Right hindlimb (tissue), 1 donor: ENCODE measurements at regions not wholly inside any gene's neighbourhood (a gene's known extent, or its start where the extent isn't known, plus 50 kb on each side); places are given as distances from the start of the nearest gene placed in this dataset.
"Not testable (repeated sequence)": the region's sequence is repeated elsewhere in the genome, so short reads cannot be mapped to it uniquely, and the experiment has no call there.

Experiments used
- DNase-seq: peaks from one replicate; pipeline ENCODE4 v3.0.0-alpha.2; 2018

DNA sequence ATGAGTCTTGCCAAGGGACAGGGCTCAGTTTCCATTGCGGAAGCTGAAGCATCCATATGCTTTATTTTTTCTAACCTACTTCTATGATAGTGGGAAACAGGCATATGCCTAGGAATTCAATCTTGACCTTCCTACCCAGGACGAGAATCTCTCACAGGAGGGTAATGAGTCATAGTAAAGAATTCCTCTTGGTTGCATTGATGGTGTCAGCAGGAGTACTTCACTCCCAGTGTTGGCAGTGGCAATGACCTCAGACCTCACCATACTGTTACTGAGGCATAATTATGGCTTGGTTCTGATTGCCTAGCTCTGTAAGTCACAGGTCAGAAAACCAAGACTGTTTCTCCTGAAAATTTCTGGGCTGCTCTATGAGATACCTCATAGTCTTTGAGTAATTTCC is 552.9 kb downstream of the ARL4A start:
- DNase-seq, result no peak

DNA sequence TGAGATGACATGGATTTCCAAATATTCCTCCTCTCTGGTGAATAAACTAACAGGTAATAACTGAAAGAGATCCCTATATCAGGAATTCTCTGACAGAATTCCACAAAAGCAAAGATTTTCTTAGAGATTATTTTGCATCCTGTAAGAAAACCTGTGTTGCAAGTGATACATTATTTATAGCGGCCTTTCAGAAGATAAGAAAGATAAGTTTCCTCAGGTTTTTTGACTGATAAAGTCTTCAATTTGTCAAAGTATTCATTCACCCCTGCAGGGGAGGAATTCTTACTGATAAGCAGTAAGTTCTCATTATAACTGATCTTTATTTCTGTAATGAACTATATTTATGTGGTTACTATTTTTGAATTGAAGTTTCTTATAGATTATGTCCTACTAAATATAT is 554.0 kb downstream of the ARL4A start:
- no peak for DNase-seq

DNA sequence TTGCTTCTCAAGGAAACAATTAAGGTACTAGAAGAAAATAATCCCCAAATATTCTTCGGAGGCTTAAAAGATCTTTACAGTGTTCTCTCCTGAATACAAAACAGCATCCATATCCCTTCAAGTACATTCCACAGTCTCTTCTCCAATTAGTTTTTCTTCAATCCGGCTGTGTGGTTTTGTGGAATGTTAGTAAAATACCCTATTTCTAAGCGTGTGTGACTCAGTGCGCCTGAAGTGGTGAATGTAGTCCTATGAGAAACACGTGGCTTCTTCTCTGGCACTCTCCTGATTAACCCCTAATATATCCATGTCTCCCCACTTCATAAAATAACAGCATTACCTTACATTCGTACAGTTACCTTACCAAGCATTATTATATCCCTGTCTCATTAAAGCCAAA is 570.2 kb downstream of the ARL4A start:
- DNase-seq, result no peak

DNA sequence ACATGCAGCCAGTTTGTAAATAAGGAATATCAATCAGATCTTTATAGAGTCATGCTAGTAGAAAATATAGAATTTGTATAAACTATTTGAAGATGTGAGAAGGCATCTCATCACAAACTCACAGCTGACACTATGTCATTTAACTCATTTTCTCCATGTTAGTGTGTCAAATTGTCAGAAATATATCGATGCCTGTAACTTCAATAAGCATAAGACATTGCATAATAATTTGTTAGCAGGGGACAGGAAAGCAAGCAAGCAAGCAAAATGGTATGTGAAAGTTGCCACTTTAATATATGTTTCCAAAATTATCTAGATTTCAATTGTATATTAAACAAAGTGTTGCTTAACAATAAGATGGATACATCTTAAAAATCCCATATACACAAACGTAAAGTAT is 571.0 kb downstream of the ARL4A start:
- no peak for DNase-seq

DNA sequence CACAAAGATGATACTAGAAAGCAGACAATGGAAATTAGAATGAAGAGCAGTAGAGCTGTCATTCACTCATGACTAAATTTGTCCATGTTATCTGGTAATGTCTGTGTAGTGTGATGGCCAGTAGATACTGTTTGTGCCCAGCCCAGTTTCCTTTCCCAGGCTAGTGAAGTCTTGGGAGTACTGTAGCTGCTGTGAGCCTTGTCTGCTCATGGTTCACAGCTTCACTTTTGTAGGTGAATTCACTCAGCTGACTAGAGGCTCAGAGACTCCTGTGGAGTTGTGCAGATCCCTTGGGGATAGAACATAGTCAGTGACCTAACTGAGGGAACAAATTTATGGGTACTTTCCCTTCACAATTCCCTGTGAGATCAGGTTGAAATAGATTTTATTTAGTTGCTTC is 572.5 kb downstream of the ARL4A start:
- DNase-seq, result no peak

DNA sequence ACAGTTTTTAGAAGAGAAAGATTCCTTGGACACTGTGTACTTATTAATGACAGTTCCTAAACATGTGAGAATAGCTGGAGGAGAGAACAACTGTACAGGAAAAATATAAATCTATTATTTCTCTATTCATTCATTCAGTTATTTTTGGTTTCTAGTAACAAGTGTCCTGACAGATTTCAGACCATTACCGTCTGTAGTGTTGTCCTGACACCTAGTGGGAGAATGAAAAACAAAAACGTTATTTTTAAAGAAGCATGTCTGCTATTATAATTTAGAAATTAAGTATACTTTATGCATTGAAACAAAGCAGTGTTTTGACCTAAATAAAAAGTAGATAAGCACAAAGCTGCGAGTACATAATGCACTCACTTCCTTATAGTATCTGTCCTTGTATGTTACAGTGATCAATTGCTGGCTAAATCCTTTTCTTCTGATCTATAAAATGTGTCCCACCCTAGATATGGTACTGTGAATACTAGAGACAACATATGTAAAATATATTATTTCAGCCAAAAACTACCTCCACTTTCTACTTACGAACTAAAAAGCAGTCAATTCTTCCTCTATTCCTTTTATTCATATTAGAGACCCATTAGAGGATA is 575.6 kb downstream of the ARL4A start:
- DNase-seq, result no peak

DNA sequence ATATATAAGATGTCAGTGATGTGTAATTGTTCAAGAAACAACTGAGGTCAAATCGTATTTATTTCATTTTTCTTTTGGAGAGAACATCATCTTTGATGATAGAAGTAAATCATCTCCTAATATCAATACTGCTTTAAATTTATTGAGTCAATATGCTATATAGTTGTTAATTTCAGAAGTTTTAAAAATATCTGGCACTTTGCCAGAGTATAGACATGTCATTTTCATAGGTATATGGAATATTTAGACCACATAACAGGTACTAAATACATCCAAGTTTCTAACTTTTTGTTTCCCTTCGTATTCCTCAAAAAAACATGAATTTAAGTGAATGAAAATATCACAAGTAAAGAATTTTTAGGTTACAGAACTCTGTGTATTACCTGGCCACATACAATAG is 577.8 kb downstream of the ARL4A start:
- DNase-seq, result no peak

DNA sequence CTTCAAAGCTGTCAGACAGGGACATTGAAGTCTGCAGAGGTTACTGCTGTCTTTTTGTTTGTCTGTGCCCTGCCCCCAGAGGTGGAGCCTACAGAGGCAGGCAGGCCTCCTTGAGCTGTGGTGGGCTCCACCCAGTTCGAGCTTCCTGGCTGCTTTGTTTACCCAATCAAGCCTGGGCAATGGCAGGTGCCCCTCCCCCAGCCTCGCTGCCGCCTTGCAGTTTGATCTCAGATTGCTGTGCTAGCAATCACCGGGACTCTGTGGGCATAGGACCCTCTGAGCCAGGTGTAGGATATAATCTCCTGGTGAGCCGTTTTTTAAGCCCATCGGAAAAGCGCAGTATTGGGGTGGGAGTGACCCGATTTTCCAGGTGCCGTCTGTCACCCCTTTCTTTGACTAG is 586.8 kb downstream of the ARL4A start:
- DNase-seq, result not testable (repeated sequence)

DNA sequence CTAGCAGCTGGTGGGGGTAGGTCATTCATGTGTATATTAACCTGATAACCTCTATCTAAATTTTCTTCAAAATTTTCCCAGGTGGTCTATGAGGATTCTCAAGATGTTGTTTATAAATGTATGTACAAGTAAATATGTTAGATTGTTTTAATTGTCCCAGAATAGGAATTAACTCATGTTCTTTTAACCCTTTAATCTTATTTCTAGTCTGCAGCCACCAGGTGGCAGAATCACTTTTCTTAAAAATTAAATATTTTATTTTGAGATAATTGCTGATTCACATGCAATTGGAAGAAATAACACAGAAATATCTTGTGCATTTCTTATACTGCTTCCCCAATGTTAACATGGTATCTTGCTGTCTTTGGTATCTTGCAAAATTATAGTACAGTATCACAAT is 589.5 kb downstream of the ARL4A start:
- no peak for DNase-seq

DNA sequence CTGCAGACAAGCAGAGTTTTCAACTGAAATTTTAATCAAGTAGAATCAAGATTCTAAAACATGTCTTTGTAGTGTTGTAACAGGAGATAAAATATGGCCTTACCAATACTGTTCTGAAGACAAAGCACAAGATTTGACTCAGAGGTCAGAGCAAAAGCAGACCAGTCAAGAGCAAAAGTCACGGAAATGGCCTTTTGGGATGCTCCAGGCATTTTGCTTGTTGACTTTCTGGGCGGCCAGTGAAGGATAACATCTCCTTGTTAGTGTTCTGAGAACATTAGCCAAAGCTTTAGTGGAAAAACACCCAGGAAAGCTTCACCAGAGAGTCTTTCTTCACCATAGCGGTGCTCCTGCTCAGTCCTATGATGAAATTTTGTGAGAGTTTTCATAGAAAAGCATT is 590.6 kb downstream of the ARL4A start:
- DNase-seq, result no peak

DNA sequence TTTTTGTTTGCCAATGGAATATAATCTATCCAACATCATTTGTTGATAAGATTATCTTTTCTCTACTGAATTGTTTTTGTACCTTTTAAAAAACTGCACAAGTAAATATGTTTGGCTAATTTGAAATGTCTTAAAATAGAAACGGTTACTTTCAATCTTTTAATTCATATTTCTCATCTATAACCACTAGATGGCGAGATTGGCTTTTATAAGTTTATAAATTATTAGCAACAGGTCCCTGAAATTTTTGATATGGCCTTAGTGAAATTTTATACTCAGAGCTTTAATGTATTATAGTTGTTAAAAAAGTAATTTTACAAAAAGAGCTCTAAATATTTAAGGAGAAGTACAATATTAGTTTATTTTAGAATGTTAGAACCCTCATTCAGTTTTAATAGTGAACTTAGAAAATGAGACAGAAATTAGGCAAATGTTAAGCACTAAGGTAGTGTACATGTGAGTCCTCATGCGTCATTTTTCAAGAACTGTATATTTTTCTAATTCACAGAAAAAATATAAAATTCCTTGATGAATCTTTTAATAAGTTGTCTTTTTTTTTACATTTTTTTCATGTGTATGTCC is 592.5 kb downstream of the ARL4A start:
- DNase-seq, result no peak

DNA sequence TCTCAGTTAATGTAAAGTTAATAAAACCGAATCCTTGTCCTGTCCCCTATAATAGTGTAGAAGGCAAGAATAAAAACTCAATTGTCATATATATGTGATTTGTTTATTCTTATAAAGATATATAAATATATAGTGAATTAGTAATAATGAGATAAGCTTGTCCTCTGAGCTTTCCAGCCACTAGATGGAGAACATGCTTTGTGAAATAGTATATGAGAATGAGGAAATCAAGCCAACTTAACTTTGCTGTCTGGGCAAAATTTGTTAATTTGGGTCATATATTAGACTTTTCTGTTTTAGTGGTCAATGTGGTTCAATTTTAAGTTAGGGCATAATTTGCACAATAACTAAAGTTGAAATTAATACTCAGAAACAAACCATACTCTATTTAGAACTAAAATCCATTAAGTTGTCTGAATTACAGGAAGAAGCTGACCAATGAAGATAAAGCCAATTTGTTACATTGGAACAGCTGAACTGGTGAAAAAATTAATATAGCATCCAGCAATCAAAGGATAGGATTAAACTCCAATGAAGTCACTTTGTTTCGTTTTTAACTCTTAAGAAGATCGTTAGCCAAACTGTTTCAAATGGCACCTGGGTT is 595.0 kb downstream of the ARL4A start:
- DNase-seq, result no peak

DNA sequence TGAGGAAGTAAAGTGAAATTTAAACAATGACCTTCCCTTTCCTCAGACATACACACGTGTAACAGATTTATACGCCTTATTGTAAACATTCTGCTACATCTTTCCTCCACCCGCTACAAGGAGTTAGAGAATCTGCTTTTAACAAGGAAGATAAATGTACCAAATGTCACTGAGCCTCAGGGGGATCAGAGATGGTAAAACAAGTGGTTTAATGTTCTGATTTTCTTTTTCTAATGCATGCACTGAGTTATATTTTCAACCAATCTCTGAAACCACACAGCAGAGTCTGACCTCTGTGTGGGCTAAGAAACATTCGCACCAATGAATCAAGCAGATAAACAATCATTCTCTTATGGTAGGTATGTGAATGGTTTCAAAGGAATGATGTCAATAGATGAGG is 599.5 kb downstream of the ARL4A start:
- no peak for DNase-seq

DNA sequence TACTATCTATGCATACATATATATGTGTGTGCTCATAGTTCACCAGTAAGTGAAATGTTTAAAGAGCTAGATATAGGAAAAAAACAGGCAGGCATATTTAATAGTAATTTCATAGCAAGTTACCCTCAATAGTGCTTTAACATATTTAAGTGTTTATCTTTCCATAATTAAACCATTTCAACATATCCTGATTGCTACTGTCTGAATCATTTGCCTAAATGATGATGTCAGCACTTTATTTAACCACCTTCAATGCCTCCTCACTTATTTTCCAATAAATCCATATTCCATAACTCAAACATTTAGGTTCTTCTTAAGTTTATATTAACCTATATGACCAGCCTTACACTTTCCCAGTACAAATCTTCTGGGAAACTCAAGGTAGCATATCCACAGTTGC is 601.1 kb downstream of the ARL4A start:
- no peak for DNase-seq

DNA sequence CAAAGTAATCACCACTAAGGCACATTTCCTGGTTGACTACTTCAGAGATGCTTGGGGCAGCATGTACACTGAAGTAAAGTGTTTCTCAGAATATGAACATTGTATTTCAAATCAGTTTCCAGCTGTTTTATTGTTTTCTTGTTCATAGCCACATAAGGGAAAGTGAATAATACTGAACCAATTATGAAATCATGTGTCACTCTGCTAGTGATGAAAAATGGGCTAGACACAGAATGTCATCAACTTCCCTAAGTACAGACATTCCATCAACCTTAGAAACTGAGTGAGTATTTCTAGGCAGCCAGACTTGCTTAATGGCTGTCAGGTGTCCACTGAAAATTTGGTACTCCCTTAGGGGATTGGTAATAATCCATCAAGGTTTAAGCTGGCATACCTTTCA is 603.5 kb downstream of the ARL4A start:
- DNase-seq, result no peak

DNA sequence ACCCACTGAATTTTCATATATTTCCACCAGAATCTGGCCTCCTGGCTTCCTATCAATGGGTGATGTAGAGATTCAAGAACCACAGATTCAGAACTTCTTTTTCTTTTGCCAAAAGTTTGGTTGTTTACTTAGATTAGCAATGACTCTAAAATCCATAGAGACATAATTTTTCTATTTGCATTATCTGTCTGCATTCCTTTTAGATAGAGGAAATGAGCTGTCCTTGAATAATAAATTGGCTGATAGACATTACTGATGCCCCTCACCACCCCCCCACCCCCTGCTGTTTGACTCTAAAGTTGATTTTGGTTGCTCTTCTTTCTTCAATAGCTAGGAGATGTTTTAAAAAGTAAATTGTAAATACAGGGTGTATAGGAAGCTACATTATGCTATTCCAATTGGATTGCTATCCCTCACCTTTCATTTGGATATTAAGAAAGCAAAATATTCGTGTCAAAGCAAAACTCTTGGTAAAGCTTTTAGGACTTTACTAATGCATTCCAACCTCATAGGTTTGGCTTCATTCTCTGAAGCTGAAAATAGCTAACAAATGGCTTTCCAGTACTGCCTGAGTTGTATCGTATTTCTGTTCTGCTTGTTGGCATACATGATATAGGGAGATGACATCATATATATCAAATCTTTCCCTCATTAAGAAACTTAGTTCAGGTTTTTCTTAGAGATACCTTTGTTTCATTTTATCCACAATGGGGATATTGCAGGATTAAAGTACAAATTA is 606.0 kb downstream of the ARL4A start:
- no peak for DNase-seq

DNA sequence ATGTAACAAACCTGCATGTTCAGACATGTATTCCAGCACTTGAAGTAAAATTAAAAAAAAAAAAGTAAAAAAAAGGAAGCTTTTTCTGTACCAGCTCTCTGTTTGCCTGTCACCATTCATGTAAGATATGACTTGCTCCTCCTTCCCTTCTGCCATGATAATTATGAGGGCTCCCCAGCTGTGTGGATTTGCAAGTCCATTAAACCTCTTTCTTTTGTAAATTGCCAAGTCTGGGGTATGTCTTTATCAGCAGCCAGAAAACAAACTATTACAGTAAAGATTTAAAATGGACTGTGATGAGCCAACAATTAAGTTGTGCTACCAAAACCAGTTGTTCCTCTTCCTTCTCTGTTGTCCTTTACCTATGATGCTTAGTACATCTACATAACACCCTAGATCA is 619.6 kb downstream of the ARL4A start:
- DNase-seq, result no peak

DNA sequence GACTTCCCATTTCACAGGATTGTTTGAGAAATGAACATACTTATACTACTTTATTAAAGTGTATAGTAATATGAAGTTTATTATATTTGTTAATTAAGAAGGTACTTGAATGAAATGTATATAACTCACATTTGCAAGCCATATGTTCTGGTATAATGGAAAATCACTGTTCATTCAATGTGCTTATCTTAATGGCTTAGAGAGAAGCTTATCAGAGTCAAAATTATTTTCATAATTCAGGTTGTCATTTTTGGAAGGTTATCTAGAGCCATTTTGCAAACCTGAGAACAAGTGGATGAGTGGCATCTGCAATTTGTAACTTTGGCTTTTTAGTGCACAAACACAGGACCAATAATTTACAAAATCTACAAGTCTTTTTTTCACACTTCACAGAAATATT is 621.0 kb downstream of the ARL4A start:
- DNase-seq, result no peak

DNA sequence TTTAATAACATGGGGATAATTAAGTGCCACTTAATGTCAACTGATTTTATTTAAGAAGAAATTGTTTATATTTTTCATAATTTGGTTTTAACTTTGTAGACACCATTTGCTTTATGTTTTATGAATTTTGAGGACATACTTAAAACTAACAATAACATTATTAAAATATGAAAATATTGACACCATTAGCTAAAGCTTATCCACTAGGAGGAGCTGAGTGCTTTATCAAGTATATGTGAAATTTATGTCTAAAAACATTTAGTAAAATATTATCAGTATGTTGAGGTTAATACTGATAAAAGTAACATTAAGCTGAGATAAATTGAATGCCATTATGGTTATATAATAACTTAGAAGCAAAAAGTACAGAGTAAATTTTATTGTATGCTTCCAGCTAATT is 622.1 kb downstream of the ARL4A start:
- no peak for DNase-seq

DNA sequence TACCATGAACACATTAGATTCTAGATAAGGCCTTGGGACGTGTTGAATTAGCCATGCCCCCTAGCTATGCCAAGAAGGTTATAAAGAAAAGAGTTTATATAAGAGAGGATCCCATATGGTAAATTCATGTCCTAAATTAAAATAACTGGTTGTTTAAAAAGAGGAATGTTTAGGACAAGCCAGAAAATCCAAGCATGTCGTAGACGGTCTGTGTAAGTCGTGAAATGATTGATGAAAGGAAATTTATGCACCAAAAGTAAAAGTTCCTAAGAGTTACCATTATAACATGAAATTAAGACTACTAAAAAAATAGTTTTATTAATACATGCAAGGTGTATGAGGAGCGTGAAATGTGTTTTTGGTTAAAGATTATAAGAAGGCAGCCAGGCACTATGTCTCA is 624.9 kb downstream of the ARL4A start:
- DNase-seq, result no peak

DNA sequence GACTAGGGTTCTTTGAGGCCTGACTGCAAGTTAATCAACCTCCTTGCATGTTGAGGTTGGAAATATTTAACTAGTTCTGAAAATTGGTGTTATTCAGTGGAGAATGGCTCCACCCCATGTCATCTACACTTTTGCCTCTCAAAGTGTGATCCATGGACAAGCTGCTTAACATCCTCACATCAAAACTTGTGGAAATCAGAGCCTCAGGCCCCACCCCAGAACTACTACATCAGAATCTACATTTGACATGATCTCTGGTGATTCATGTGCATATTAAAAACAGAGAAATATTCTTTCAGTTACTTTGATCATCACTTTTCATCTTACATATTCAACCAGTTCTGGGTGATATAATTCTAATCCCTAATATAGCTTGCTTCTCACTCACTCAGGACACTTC is 632.9 kb downstream of the ARL4A start:
- no peak for DNase-seq

DNA sequence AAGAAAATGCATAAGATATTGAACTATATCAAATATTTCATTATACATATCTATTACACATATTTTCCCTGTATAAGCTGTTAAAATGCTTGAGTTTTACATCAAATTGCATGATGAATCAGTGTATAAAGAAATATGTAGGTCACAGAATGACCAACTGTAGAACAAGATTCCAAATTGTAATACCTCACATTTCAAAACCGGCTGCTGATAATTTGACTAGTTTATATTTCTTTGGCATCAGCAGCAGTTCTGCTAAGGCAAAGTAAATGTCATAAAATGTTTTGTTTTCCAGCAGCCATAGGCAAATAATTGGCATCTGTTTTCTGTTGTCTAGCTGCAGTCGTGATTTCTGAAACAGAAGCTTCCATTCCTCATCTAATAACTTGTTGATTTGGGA is 633.9 kb downstream of the ARL4A start:
- DNase-seq, result no peak

DNA sequence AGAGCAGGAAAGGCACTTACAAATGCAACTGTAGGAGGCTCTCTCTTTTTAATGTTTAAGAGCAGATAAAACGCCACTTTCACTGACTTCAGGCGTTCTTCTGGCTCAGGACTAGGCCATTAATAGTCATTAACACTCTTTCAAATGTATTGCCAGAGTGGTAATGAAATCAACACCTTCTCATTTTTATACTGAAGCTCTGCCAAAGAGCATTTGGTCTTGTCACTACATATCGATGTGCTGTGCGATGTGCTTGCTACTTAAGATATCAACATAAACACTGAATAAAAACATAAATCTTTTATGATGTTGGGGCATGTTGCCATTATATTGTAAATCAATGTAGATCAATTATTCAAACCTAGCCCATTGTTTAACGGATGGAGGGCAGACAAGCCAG is 634.7 kb downstream of the ARL4A start:
- DNase-seq, result no peak

DNA sequence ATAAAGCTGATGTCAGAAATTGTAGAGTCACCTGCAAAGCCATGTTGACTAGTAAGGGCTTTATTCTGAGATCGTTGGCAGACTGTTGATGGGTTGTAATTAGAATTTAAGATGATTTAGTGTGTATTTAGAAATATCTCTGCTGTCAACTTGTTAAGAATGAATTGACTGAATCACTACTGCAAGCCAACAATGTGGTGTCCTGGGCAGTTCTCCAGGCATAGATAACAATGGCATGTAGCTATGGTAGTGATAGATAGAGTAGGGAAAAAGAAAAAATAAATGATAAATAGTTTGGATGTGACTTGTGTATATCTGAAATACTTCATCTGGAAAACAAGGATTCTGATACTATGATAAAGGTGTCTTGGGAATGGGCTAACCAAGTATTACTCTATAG is 640.2 kb downstream of the ARL4A start:
- no peak for DNase-seq
